NCI-H146 treated with DMSO at 0.1 percent for 48 hours (cell line): ENCODE measurements at regions not wholly inside any gene's neighbourhood (a gene's known extent, or its start where the extent isn't known, plus 50 kb on each side); places are given as distances from the start of the nearest gene placed in this dataset.

Experiments used
- DNase-seq: peaks from one replicate; lab custom pipeline; 2025; ENCODE audit not compliant: unreplicated experiment; lab: John Stamatoyannopoulos, UW

DNA sequence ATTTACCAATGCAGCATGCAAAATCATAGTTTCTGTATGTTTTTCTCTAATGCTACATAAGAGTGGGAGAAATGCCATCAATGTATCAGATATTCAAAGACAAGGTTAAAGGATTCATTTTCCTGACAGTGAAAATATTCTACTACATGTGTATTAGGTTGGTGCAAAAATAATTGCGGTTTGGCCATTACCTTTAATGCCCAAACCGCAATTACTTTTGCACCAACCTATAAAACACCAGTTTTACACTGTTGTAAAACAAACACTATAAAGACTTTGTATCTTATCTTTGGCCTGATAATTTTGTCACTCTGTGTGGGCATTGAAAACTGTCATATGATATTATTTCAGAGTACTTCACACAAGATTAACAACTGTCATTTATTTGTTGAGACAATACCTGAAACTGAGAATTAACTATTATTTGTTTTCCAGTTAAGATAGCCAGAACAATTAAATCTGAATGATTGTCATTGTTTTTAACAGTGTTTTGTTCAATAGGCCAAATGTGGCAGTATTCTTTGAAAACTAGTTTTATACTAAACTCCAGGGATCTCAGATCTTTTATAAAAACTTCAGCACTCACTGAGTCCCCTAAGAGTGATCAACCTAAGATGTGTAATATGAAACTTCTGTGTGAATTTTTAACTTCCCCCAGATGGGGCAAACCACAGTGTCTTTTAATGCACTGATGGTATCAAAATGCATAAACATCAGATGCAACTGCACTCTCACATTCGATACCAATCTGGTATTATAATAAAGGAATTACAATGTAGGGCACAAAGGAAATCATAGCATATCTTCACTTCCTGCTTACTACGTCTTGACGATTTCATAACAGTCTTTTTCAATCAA lies 53.8 kb upstream of the FBN2 start:
- no peak for DNase-seq

DNA sequence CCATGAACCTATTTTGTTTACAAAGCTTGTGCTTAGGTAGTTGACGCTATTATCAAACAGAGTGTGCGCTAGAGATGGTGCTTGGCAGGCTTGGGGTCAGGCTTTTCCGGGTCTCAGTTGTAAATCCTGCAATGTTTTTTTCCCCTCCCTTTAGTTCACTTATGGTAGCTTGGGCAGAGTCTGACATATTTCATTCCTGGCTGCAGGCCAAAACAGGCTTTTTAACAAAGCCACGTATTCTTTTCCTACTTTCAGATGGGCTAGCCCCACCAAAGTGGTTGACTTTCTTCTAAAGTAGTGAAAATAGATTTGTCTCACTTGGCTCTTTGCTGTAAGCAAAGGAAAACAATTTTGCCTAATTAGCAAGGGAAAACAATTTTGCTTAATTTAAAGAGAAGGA lies 58.0 kb upstream of the FBN2 start:
- DNase-seq, result no peak

DNA sequence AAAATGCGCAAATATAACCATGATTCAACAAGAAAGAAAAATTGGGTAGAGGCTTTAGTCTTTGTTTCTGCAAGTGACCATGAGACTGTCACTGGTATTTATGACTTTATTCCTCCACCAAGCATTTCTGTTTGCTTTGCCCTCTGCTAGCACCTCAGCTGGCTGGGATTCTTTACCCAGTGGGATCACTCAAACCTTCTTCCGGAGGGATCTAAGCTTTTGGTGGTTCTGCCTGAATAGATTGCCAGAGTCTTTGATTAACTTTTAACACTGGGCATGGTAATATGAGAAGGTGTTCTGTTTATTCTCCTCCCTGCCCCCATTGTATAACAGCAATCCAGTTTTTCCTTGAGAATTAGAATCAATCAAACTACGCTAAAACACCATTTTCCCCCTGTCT lies 59.1 kb upstream of the FBN2 start:
- DNase-seq, result no peak

DNA sequence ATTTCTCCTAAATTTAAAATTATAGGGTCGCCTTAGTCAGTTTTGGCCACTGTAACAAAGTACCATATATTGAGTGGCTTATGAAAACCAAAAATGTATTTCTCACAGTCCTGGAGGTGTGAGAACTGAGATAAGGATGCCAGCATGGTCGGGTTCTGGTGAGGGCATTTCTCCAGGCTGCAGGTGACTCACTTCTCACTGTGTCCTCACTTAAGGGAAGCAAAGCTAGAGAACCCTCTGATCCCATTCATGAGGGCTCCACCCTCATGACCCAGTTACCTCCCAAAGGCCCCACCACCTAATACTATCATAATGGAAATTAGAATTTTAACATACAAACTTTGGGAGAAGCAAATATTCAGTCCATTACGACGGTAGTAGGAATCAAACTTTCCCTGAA lies 75.1 kb upstream of the FBN2 start:
- no peak for DNase-seq

DNA sequence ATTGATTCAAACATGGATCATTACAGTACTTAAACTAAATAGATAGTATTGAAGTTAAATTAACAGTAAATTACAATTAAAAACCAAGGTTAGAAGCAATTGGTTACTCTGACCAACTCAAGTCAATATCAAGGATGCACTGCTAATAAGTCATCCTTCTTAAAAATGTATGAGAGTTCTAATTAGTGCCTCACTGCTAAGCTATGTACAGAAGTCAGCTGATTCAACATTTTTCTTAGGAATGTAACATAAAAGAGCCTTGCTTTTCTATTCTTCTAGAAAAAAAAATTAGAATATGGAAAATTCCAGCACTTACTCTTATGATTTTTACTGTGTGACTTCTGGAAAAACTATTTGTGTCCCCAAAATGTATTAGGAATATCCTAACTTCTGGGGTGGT lies 75.7 kb upstream of the FBN2 start:
- DNase-seq, result no peak

DNA sequence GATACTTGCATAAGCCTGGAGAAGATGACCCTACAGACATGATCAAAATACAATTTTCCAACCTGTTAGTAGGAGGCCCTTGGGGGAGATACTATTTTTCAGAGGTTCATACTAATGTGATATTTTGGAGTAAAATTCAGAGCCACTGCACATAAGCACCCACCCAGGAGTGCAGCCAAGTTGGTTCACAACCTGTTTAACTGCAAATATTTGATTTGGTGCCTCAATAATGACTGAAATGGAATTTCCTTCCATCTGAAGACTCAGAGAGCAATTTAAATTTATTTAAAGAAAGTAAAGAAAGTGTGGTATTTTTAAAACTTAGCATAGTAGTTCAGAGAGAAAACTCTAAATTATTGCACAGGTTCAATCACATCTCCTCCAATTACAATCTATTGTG lies 77.5 kb upstream of the FBN2 start:
- no peak for DNase-seq

GRCh38 chr5:128626536-128627090 lies 88.6 kb upstream of the FBN2 start:
- DNase-seq, result no peak

GRCh38 chr5:128627939-128628338 lies 89.9 kb upstream of the FBN2 start:
- no peak for DNase-seq

- no peak for DNase-seq
Observed at GRCh38 chr5:128629157-128629556, 91.1 kb upstream of the FBN2 start.

DNA sequence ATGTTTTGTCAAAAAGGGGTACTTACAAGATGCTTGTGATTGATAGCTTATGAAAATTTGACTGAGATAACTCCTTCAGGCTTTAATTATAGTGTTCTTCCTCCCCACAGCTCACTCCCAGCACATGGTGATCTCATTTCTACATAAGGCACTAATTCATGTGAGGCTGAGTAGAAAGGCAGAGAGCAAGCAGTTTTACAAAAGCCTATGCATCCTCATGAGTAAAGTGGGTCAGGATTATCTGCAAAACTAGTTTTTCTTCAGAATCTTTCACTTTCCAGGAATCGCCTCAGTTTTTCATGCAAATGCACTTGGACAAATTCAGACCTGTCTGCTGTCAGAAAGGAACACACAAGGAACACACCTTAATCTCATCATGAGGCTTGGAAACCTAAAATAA lies 92.1 kb upstream of the FBN2 start:
- no peak for DNase-seq

DNA sequence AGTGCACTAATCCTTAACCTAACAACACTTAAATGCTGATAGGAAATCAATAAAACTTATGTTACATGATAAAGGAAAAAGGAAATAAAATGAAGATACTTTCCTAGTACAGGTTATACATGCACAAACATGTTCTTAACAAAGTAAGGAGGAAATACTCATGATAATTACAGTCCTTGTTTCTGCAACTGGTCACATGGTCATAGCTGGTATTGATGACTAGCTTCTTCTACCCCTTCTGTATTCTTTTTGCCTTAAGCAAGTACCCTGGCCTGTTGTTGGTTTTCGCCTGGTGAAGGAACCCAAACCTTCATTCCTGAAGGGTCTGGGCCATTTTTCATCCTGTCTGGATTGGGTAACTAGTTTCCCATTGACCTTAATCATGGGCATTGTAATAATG lies 93.7 kb upstream of the FBN2 start:
- DNase-seq, result no peak

GRCh38 chr5:128632264-128632663 lies 94.2 kb upstream of the FBN2 start:
- no peak for DNase-seq

DNA sequence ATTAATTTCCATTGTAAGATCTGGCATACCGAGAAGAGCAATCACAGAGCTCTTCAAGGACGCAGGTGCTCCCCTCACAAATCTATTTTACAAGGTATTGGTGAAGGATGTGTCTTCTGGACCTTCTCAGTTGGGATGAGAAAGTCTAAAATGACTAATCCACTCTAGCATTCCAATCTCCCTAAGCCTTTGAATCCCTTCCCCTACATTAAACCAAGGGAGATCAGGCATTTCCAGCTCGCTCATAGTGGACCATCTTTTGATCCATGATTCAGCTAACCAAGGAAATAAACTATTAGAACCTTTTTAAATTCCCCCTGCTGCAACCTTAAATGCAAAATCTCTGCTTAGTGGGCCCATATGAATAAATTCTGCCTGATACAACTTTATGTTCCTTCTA lies 95.9 kb upstream of the FBN2 start:
- no peak for DNase-seq

DNA sequence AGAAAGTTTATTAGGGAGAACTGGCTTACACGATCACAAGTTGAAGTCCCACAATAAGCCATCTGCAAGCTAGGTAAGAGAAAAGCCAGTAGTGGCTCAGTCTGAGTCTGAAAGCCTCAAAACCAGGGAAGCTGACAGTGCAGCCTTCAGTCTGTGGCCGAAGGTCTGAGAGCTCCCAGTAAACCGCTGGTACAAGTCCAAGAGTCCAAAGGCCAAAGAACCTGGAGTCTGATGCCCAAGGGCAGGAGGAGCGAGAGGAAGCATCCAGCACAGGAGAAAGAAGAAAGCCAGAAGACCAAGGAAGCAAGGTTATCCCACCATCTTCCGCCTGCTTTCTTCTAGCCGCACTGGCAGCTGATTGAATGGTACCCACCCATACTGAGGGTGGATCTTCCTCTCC lies 97.3 kb upstream of the FBN2 start:
- DNase-seq, result no peak

DNA sequence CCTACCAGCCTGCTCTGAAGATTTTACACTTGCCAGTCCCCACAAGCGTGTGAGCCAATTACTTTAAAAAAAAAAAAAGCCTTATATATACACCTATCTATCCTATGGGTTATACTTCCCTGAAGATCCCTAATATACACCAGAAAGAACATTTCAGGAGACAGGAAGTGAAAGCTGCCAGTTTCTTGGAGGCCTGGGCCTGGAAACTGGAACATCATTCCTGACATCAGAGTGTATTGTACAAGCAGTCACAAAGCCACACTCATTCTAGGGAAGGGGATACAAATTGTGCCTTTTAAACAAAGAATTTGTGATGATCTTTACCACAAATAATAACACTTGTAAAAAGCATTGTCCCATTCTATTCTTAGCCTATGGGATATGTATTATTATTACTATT lies 98.3 kb upstream of the FBN2 start:
- DNase-seq, result no peak

- DNase-seq, result no peak
Observed at GRCh38 chr5:128637031-128637430, 99.0 kb upstream of the FBN2 start.

GRCh38 chr5:128641861-128642260 lies 103.8 kb upstream of the FBN2 start:
- no peak for DNase-seq

GRCh38 chr5:128644863-128645262 lies 106.8 kb upstream of the FBN2 start:
- no peak for DNase-seq

GRCh38 chr5:128645581-128645980 lies 107.5 kb upstream of the FBN2 start:
- DNase-seq, result no peak

GRCh38 chr5:128646176-128646575 lies 108.1 kb upstream of the FBN2 start:
- no peak for DNase-seq

DNA sequence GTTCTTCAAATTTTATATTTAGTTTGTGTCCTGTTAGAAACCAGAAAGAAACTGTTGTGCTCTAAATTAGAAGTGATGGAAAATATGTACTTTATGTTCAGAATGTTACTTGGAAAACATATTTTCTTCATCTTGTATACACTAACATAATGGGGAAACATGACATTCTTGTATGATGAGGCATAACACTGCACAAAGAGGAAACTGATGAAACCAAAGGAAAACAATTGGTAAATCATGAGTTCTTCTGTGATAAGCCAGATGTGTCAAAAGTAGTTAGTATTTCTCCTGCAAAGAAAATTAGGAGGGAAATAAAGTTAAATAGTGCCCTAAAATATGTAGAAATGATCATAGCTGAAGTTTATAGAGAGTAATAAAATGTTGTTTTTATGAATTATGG lies 111.1 kb upstream of the FBN2 start:
- no peak for DNase-seq

DNA sequence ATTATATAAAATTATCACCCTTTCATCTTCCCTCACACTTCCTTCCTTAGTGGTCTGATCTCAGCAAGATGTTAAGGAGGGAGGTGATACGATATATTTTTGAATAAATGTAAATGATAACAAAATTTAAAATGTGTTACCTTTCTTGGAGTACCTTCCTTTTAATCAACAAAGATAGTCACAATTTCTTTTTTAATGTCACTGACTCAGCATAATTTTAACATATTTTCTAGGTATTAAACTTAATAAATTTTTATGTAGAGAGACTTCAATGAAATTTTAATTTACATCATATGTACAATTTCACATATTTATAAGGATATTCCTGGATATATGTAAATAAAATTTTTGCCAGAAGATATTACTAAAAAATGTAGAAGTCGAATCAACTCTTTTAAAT lies 125.0 kb upstream of the FBN2 start:
- no peak for DNase-seq

DNA sequence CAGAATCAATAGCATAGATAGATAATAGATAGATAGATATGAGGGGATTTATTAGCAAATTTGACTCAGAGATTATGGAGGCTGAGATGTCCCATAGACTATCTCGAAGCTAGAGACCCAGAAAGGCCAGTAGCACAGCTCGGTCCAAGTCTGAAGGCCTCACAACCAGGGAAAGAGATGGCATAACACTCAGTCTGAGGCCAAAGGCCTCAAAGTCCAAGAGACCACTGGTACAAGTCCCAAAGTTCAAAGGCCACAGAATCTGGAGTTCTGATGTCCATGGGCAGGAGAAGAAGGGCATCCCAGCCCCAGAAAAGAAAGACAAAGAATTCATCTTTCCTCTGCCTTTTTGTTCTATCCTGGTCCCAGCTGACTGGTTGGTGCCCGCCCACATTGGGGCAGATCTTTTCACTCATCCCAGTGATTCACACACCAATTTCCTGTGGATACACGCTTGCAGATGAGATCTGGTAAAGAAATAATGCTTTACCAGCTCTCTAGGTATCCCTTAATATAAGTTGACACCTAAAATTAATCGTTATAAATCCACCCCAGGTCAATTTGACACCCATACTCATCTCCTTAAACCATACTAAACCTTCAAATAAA lies 127.8 kb upstream of the FBN2 start:
- no peak for DNase-seq
